Esophagus muscularis mucosa (tissue), 4 donors: ENCODE measurements at regions not wholly inside any gene's neighbourhood (a gene's known extent, or its start where the extent isn't known, plus 50 kb on each side); places are given as distances from the start of the nearest gene placed in this dataset.

Experiments used
- CTCF ChIP-seq, 3 experiments: fragments of 200-600 bp in 2 of 3; fragments of 450-650 bp in 1 of 3; sonication (generic) in 2 of 3; IDR thresholded peaks; one replicate each; pipeline ENCODE4 v1.5.1; 2017 to 2019; ENCODE audit warnings: antibody characterized with exemption in 3 of 3, mild to moderate bottlenecking in 2 of 3, moderate library complexity in 1 of 3
- EP300 ChIP-seq: sonication (generic); formaldehyde crosslinking; IDR thresholded peaks from one replicate; pipeline ENCODE4 v1.6.1; 2017; ENCODE audit warnings: antibody characterized with exemption
- POLR2A ChIP-seq: fragments of 450-650 bp; IDR thresholded peaks from one replicate; pipeline ENCODE4 v1.6.1; 2017; ENCODE audit warnings: antibody characterized with exemption, moderate library complexity, mild to moderate bottlenecking, low read depth
- POLR2AphosphoS5 ChIP-seq, 2 donors: sonication (generic); formaldehyde crosslinking; IDR thresholded peaks; one replicate each; pipeline ENCODE4 v1.6.1; 2017; ENCODE audit warnings: antibody characterized with exemption in 2 of 2

- TF ChIP-seq CTCF (IDR thresholded peaks at IDR 0.05) (peak in 1 of 3 experiments; percentile 31), POLR2A (no peak), POLR2AphosphoS5 (IDR thresholded peaks at IDR 0.05) (no peak), EP300 (no peak)
Measured at GRCh38 chr11:22130462-22131053, 62.3 kb upstream of the ANO5 start.
